HCT116 (cell line): ENCODE measurements at regions not wholly inside any gene's neighbourhood (a gene's known extent, or its start where the extent isn't known, plus 50 kb on each side); places are given as distances from the start of the nearest gene placed in this dataset.

Source experiments
- ATAC-seq: fragments of 200-7000 bp; cut with Tn5 transposase; 2 replicates; pipeline ENCODE4 v1.9.1; 2020; ENCODE audit warnings: mild to moderate bottlenecking, moderate library complexity
- BruUV-seq: library from RNA; stranded (reverse); fragments of 400-500 nt; replicated peaks from 2 replicates; lab custom pipeline; 2021; lab: Mats Ljungman, UMichigan
- CTCF ChIA-PET: fragments of 300-600 bp; sonication (Branson Sonifier 250); formaldehyde crosslinking; loops from one replicate; lab custom pipeline; 2021; ENCODE audit warnings: antibody characterized with exemption; lab: Charles Lee
- POLR2A ChIA-PET: fragments of 300-600, 350-600 bp; sonication (Branson Sonifier 250); formaldehyde crosslinking; loops from one replicate; lab custom pipeline; 2021; ENCODE audit warnings: antibody characterized with exemption; lab: Charles Lee
- RAD21 ChIA-PET, 2 experiments: fragments of 300-600 bp; sonication (Branson Sonifier 250); formaldehyde crosslinking; loops; one replicate each; lab custom pipeline; 2023; ENCODE audit warnings: low total read pairs in 2 of 2; ENCODE audit not compliant: uncharacterized antibody in 2 of 2, unreplicated experiment in 2 of 2, low non-redundant PET in 1 of 2; lab: Charles Lee
- DNase-seq: peaks from one replicate; pipeline ENCODE4 v3.0.0-alpha.2; 2010; ENCODE audit warnings: low read depth, low spot score
- H2AFZ ChIP-seq: fragments of 200-600 bp; shearing (Covaris generic), sonication (generic); 2 replicates; pipeline ENCODE4 v1.6.1; 2017; ENCODE audit warnings: low read depth, mixed run types, mixed read lengths, antibody characterized with exemption, low read length; ENCODE audit not compliant: poor library complexity, severe bottlenecking
- H3K27ac ChIP-seq: 2 replicates; pipeline ENCODE4 v1.5.1; 2012; ENCODE audit warnings: low read depth, low read length
- H3K27me3 ChIP-seq: fragments of 200-600 bp; sonication (generic); 2 replicates; pipeline ENCODE4 v1.6.1; 2016; ENCODE audit warnings: mixed run types, low read length, mixed read lengths; ENCODE audit not compliant: insufficient read depth
- H3K36me3 ChIP-seq, 2 experiments: fragments of 200-500 bp in 1 of 2; fragments of 200-600 bp in 1 of 2; sonication (Bioruptor generic) in 1 of 2; sonication (generic) in 1 of 2; 2 replicates each; pipeline versions ENCODE4 v1.5.1 to v1.6.1; 2014 to 2016; ENCODE audit warnings: low read length in 2 of 2, inconsistent platforms in 1 of 2, mixed read lengths in 1 of 2, mixed run types in 1 of 2; ENCODE audit not compliant: insufficient read depth in 2 of 2, control insufficient read depth in 1 of 2
- H3K4me1 ChIP-seq, 2 experiments: fragments of 200-600 bp in 1 of 2; sonication (generic) in 1 of 2; 2 replicates each; pipeline versions ENCODE4 v1.5.1 to v1.6.1; 2012 to 2017; ENCODE audit warnings: low read length in 2 of 2, inconsistent platforms in 1 of 2, mild to moderate bottlenecking in 1 of 2, mixed read lengths in 1 of 2, mixed run types in 1 of 2, moderate library complexity in 1 of 2; ENCODE audit not compliant: insufficient read depth in 2 of 2, control insufficient read depth in 1 of 2
- H3K4me2 ChIP-seq: fragments of 200-600 bp; sonication (generic); 2 replicates; pipeline ENCODE4 v1.6.1; 2017; ENCODE audit warnings: mixed run types, low read length, mixed read lengths
- H3K4me3 ChIP-seq, 2 experiments: fragments of 200-600 bp in 1 of 2; sonication (generic) in 1 of 2; replicated peaks in 1 of 2; 2 replicates each; pipeline ENCODE4 v1.5.1; 2011 to 2016; ENCODE audit warnings: low read length in 2 of 2, control low read depth in 1 of 2, low read depth in 1 of 2, mild to moderate bottlenecking in 1 of 2, mixed read lengths in 1 of 2, mixed run types in 1 of 2
- H3K79me2 ChIP-seq: fragments of 200-600 bp; sonication (generic); 2 replicates; pipeline ENCODE4 v1.6.1; 2017; ENCODE audit warnings: mild to moderate bottlenecking, mixed run types, low read length, moderate library complexity, mixed read lengths; ENCODE audit not compliant: insufficient read depth
- H3K9ac ChIP-seq: fragments of 200-600 bp; sonication (generic); 2 replicates; pipeline ENCODE4 v1.6.1; 2016; ENCODE audit warnings: low read length, mixed read lengths
- H3K9me2 ChIP-seq: fragments of 200-600 bp; sonication (generic), shearing (Covaris generic); 2 replicates; pipeline ENCODE4 v1.6.1; 2017; ENCODE audit warnings: mixed run types, mild to moderate bottlenecking, moderate library complexity; ENCODE audit not compliant: insufficient read depth
- H3K9me3 ChIP-seq, 2 experiments: fragments of 200-500 bp in 1 of 2; fragments of 200-600 bp in 1 of 2; sonication (Bioruptor generic) in 1 of 2; sonication (generic) in 1 of 2; 2 replicates each; pipeline ENCODE4 v1.6.1; 2014 to 2017; ENCODE audit warnings: low read length in 2 of 2, mixed read lengths in 2 of 2, inconsistent platforms in 1 of 2, low read depth in 1 of 2, mild to moderate bottlenecking in 1 of 2, mixed run types in 1 of 2, moderate library complexity in 1 of 2; ENCODE audit not compliant: control insufficient read depth in 1 of 2, insufficient read depth in 1 of 2
- H4K20me1 ChIP-seq: fragments of 200-600 bp; sonication (generic), shearing (Covaris generic); 2 replicates; pipeline ENCODE4 v1.6.1; 2017; ENCODE audit warnings: mixed run types, mild to moderate bottlenecking, moderate library complexity; ENCODE audit not compliant: insufficient read depth
- ATF3 ChIP-seq: IDR thresholded peaks from 2 replicates; pipeline ENCODE4 v1.6.1; 2012
- CBX3 ChIP-seq: IDR thresholded peaks from 2 replicates; pipeline ENCODE4 v1.6.1; 2012; ENCODE audit warnings: low read depth
- EGR1 ChIP-seq: IDR thresholded peaks from 2 replicates; pipeline ENCODE4 v1.6.1; 2012; ENCODE audit warnings: low read depth
- JUND ChIP-seq: IDR thresholded peaks from 2 replicates; pipeline ENCODE4 v1.6.1; 2012
- POLR2AphosphoS5 ChIP-seq: IDR thresholded peaks from 2 replicates; pipeline ENCODE4 v1.6.1; 2011; ENCODE audit warnings: mild to moderate bottlenecking, low read depth, low read length, moderate library complexity
- SRF ChIP-seq: IDR thresholded peaks from 2 replicates; pipeline ENCODE4 v1.6.1; 2012; ENCODE audit warnings: low read depth
- TCF7L2 ChIP-seq: IDR thresholded peaks from 2 replicates; pipeline ENCODE4 v1.7.0; 2011; ENCODE audit warnings: borderline replicate concordance, inconsistent platforms; ENCODE audit not compliant: insufficient read depth, insufficient read length; ENCODE audit errors: extremely low read depth
- YY1 ChIP-seq: IDR thresholded peaks from 2 replicates; pipeline ENCODE4 v1.6.1; 2011; ENCODE audit warnings: low read length, low read depth, moderate library complexity, mild to moderate bottlenecking; ENCODE audit not compliant: insufficient replicate concordance; ENCODE audit errors: extremely low read depth
- ZFX ChIP-seq: fragments of 450-650 bp; IDR thresholded peaks from 2 replicates; pipeline ENCODE4 v1.6.1; 2017
- intact Hi-C: fragments of 100-400 bp; cut with micrococcal nuclease; formaldehyde crosslinking; loops from 2 replicates; pipeline ENCODE4 v1.10.0; 2022

- no TSS peak for BruUV-seq
- CTCF ChIA-PET = no interaction called here
- no peak overlapping the region for H3K9ac ChIP-seq
- no peaks in the 10 kb centered on the region for H3K36me3 ChIP-seq
- no peak overlapping the region for H3K4me3 ChIP-seq
- no peaks in the 10 kb centered on the region for H3K79me2 ChIP-seq
- H3K27me3 ChIP-seq = no peaks in the 10 kb centered on the region
- H2AFZ ChIP-seq = no peak overlapping the region
- H3K27ac ChIP-seq = no peak overlapping the region
- no peak for ATAC-seq
- DNase-seq = no peak
- POLR2A ChIA-PET = no interaction called here
- H3K4me2 ChIP-seq = no peak overlapping the region
- H4K20me1 ChIP-seq = no peaks in the 10 kb centered on the region
- H3K9me3 ChIP-seq = peaks cover 29 to 35% of the 10 kb centered on the region in 2 experiments; a peak in 3 of 4 replicates
- H3K9me2 ChIP-seq = no peaks in the 10 kb centered on the region
- H3K4me1 ChIP-seq = no peaks in the 10 kb centered on the region
- RAD21 ChIA-PET = no interaction called here
- TF ChIP-seq EGR1 (no peak), ZFX (no peak), POLR2AphosphoS5 (no peak)
- intact Hi-C loops = no loop called here
Measured at GRCh38 chr10:105634281-105634680, 993.2 kb downstream of the SORCS3 start.

GRCh38 chr10:105615715-105616365 is 974.8 kb downstream of the SORCS3 start:
- BruUV-seq = no TSS peak
- ATAC-seq = no peak
- no peak for DNase-seq
- Histone ChIP-seq H3K9me3 (peaks cover 36 to 46% of the 10 kb centered on the region in 2 experiments; a peak in 2 of 4 replicates), H3K9me2 (no peaks in the 10 kb centered on the region), H4K20me1 (no peaks in the 10 kb centered on the region), H3K79me2 (no peaks in the 10 kb centered on the region), H3K4me1 (no peaks in the 10 kb centered on the region), H3K4me3 (no peak overlapping the region), H3K4me2 (no peak overlapping the region), H3K36me3 (no peaks in the 10 kb centered on the region), H3K27me3 (no peaks in the 10 kb centered on the region), H3K9ac (no peak overlapping the region), H3K27ac (no peak overlapping the region), H2AFZ (no peak overlapping the region)
- CTCF ChIA-PET = no interaction called here
- RAD21 ChIA-PET = no interaction called here
- intact Hi-C loops = no loop called here
- POLR2A ChIA-PET = no interaction called here
- TF ChIP-seq JUND (no peak), YY1 (no peak), TCF7L2 (no peak), SRF (no peak), CBX3 (no peak), ATF3 (no peak), EGR1 (no peak)
